Vagina (tissue), 2 donors: ENCODE measurements at regions not wholly inside any gene's neighbourhood (a gene's known extent, or its start where the extent isn't known, plus 50 kb on each side); places are given as distances from the start of the nearest gene placed in this dataset.

Source experiments
- DNase-seq, 2 donors: peaks; one replicate each; pipeline ENCODE4 v3.0.0-alpha.2; 2017; ENCODE audit errors: extremely low spot score in 2 of 2
- H3K27ac ChIP-seq: fragments of 200-600 bp; sonication (generic); one replicate; pipeline ENCODE4 v1.5.1; 2019
- H3K27me3 ChIP-seq: fragments of 200-600 bp; sonication (generic); one replicate; pipeline ENCODE4 v1.5.1; 2019
- H3K36me3 ChIP-seq, 2 donors: fragments of 200-600 bp; sonication (generic); one replicate each; pipeline ENCODE4 v1.5.1; 2017 to 2019
- H3K4me1 ChIP-seq: fragments of 200-600 bp; sonication (generic); one replicate; pipeline ENCODE4 v1.5.1; 2019
- H3K4me3 ChIP-seq, 2 donors: fragments of 200-600 bp; sonication (generic); 1 replicate in 1 of 2; 2 replicates in 1 of 2; pipeline ENCODE4 v1.5.1; 2016 to 2019
- H3K9me3 ChIP-seq: fragments of 200-600 bp; sonication (generic); one replicate; pipeline ENCODE4 v1.5.1; 2019
- POLR2A ChIP-seq, 2 donors: fragments of 450-650 bp; IDR thresholded peaks; one replicate each; pipeline ENCODE4 v1.6.1; 2017; ENCODE audit warnings: antibody characterized with exemption in 2 of 2, mild to moderate bottlenecking in 2 of 2, moderate library complexity in 2 of 2
- POLR2AphosphoS5 ChIP-seq, 2 donors: sonication (generic); formaldehyde crosslinking; IDR thresholded peaks; one replicate each; pipeline ENCODE4 v1.9.0; 2017; ENCODE audit warnings: antibody characterized with exemption in 2 of 2, mild to moderate bottlenecking in 2 of 2, low read depth in 1 of 2; ENCODE audit not compliant: insufficient read depth in 1 of 2
- intact Hi-C: fragments of 100-400 bp; cut with DNase I; formaldehyde crosslinking; loops from one replicate; pipeline ENCODE4 v1.15.1; 2023
- TF ChIP-seq, protein P1 (sequence below), 3 experiments: fragments of 450-650 bp in 2 of 3; fragments of 200-600 bp in 1 of 3; sonication (generic) in 1 of 3; IDR thresholded peaks; one replicate each; pipeline ENCODE4 v1.5.1; 2017 to 2019; ENCODE audit warnings: antibody characterized with exemption in 3 of 3, mild to moderate bottlenecking in 2 of 3, moderate library complexity in 2 of 3

DNA sequence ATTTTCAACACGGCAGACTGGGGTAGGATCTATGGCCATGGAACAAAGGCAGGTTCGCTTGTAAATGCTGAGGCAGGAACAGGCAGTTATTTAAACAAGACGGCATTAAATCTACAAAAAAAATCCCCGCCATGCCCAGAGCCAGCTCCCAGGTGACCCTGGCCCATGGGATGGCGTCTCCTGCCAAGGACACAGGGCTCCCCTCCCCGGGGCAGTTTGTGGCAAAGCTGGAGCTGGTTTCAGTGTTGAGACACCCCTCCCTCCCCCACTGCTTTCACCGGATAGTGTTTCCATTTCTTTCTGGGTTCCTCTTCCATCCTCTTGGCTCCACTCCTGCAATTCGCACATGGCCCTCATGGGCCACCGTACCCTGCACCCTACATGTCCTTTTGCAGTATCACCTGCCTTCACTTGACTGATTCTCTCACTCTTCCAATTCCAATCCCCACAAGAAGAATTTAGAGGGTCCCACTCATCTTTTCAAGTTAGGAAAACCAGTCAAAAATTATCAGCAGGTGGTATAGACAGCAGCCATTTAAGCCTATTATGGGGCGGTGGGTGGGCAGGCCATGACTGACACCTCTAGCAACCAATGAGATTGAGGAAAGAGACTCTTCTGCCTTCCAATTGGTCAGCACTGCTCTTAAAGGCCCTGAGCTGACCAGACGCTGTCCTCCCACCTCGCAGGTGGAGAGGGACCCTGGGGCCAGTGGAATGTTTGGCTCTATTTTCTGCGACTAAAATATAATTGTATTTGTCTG lies 52.0 kb downstream of the OLIG1 start:
- H3K4me3 ChIP-seq, result no peak overlapping the region
- intact Hi-C loops, result no loop called here

DNA sequence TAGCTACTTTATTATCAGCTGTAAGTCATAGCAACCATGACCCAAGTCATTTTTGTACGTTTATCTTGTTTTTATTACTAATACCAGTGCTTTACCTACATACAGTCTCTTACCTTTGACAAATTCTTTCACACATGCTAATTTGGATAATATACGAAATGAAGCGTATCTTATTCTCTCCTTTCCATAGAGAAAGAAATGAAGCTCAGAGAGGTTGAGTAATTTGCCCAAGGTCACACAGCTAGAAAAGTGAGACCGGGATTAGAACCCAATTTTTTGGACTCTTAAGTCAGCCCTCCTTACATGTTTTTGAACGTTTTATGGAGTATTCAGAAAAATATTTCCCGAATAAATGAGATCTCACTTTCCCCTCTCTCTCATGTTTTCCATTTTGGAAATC lies 52.6 kb downstream of the OLIG1 start:
- intact Hi-C loops, result no loop called here
- DNase-seq, result no peak
- no peak overlapping the region for H3K4me3 ChIP-seq
- no peak for TF ChIP-seq POLR2AphosphoS5 (IDR thresholded peaks at IDR 0.05; ENCODE audit: insufficient read depth in 1 of 2, low read depth in 1 of 2)
- TF ChIP-seq, protein P1, sequence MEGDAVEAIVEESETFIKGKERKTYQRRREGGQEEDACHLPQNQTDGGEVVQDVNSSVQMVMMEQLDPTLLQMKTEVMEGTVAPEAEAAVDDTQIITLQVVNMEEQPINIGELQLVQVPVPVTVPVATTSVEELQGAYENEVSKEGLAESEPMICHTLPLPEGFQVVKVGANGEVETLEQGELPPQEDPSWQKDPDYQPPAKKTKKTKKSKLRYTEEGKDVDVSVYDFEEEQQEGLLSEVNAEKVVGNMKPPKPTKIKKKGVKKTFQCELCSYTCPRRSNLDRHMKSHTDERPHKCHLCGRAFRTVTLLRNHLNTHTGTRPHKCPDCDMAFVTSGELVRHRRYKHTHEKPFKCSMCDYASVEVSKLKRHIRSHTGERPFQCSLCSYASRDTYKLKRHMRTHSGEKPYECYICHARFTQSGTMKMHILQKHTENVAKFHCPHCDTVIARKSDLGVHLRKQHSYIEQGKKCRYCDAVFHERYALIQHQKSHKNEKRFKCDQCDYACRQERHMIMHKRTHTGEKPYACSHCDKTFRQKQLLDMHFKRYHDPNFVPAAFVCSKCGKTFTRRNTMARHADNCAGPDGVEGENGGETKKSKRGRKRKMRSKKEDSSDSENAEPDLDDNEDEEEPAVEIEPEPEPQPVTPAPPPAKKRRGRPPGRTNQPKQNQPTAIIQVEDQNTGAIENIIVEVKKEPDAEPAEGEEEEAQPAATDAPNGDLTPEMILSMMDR (IDR thresholded peaks at IDR 0.05), result no peak
- TF ChIP-seq POLR2A (IDR thresholded peaks at IDR 0.05), result no peak
- no peaks in the 10 kb centered on the region for H3K9me3 ChIP-seq
- no peaks in the 10 kb centered on the region for H3K27me3 ChIP-seq
- no peak overlapping the region for H3K27ac ChIP-seq
- H3K4me1 ChIP-seq, result no peaks in the 10 kb centered on the region
- no peaks in the 10 kb centered on the region for H3K36me3 ChIP-seq

More for the DNA sequence above, 52.0 kb downstream of the OLIG1 start:
- no peaks in the 10 kb centered on the region for H3K27me3 ChIP-seq
- H3K9me3 ChIP-seq, result no peaks in the 10 kb centered on the region
- DNase-seq, result no peak
- H3K4me1 ChIP-seq, result no peaks in the 10 kb centered on the region
- H3K27ac ChIP-seq, result no peak overlapping the region
- no peaks in the 10 kb centered on the region for H3K36me3 ChIP-seq
- TF ChIP-seq, protein P1 (IDR thresholded peaks at IDR 0.05), result no peak
- TF ChIP-seq POLR2A (IDR thresholded peaks at IDR 0.05) (no peak), POLR2AphosphoS5 (IDR thresholded peaks at IDR 0.05; ENCODE audit: insufficient read depth in 1 of 2, low read depth in 1 of 2) (no peak)

DNA sequence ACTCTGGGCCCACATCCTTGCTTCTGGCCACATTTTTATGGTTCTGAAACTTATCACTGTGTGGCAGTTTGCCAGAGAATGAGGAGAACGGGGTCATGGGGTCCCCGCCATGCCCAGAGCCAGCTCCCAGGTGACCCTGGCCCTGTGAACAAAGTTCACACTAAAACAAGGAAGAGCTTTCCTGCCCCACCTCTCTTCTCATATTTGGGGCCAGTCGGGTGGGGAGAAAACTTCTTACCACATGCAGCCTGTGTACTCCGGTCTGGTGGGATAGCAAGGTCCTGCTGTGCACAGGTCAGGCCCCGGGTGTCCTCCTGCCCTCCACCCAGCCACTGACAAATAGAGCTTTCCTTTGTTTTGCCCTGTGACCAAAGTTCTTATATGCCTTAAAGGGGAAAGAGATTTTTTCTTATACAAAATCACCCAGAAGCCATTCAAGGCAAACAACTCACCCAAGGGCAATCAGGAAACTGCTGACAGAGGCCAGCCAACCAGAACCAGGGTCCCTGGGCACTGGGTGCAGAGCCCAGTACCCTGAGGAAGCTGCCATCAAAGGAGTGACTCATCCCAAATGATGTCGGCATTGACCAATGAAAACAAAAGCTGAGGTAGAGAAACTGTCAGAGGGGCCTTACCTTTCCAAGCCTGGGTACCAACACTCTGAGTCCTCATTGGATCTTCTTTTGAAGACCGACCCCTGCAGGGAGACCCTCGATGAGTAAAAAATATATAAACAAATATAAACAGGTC lies 53.6 kb downstream of the OLIG1 start:
- no peaks in the 10 kb centered on the region for H3K27me3 ChIP-seq
- intact Hi-C loops, result no loop called here
- no peak for TF ChIP-seq POLR2AphosphoS5 (IDR thresholded peaks at IDR 0.05; ENCODE audit: insufficient read depth in 1 of 2, low read depth in 1 of 2)
- TF ChIP-seq, protein P1 (IDR thresholded peaks at IDR 0.05), result no peak

DNA sequence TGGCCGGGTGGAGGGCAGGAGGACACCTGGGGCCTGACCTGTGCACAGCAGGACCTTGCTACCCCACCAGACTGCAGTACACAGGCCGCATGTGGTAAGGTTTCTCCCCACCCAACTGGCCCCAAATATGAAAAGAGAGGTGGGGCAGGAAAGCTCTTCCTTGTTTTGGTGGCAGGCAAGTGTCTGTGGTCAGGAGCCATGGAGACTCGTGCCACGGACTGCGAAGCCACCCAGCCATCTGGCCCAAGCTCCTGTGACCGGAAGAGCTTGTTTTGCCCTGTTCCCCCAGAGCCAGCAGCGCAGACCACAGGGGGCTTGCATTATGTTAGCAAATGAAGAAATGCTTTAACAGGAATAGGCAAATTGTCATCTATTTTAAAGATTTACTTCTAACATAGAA lies 54.9 kb downstream of the OLIG1 start:
- intact Hi-C loops, result no loop called here

More for the DNA sequence above, 53.6 kb downstream of the OLIG1 start:
- no peaks in the 10 kb centered on the region for H3K36me3 ChIP-seq
- no peak for DNase-seq
- H3K9me3 ChIP-seq, result no peaks in the 10 kb centered on the region
- H3K4me3 ChIP-seq, result no peak overlapping the region
- H3K4me1 ChIP-seq, result no peaks in the 10 kb centered on the region
- no peak overlapping the region for H3K27ac ChIP-seq

More for the DNA sequence above, 54.9 kb downstream of the OLIG1 start:
- Histone ChIP-seq H3K9me3 (no peaks in the 10 kb centered on the region), H3K27ac (no peak overlapping the region), H3K36me3 (no peaks in the 10 kb centered on the region), H3K4me1 (no peaks in the 10 kb centered on the region), H3K4me3 (no peak overlapping the region), H3K27me3 (no peaks in the 10 kb centered on the region)
- no peak for DNase-seq
- TF ChIP-seq POLR2AphosphoS5 (IDR thresholded peaks at IDR 0.05; ENCODE audit: insufficient read depth in 1 of 2, low read depth in 1 of 2) (no peak), POLR2A (IDR thresholded peaks at IDR 0.05) (no peak)
- TF ChIP-seq, protein P1 (IDR thresholded peaks at IDR 0.05), result no peak
